ENCODE measurements at regions not wholly inside any gene's neighbourhood (a gene's known extent, or its start where the extent isn't known, plus 50 kb on each side); places are given as distances from the start of the nearest gene placed in this dataset.

DNA sequence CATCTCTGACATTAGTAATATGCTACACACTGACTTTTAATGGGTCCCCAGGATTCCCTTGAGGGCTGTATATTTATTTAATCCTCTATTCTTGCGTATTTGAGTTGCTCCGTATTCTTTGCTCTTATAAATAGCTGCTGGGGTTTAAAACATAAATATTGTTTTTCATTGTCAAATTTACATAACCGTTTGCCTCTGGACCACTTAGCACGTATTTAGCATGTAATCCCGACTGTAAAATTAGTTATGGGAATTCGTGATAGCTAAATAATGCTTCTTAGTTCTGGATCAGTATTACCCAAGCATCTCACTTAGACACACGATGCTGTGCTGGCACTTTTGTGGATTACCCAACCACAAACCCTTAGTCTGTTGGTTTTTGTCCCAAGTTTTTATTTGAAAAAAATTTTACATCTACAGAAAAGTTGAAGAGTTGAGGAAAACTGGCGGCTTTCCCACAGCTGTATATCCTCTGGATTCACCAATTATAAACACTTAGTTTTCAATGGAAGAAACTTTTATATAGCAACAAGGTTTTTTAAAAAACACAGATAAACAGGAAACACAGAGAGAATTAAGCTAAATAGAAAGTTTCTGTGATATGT is 296.8 kb upstream of the TPM1 start:
- TF ChIP-seq, protein P1, sequence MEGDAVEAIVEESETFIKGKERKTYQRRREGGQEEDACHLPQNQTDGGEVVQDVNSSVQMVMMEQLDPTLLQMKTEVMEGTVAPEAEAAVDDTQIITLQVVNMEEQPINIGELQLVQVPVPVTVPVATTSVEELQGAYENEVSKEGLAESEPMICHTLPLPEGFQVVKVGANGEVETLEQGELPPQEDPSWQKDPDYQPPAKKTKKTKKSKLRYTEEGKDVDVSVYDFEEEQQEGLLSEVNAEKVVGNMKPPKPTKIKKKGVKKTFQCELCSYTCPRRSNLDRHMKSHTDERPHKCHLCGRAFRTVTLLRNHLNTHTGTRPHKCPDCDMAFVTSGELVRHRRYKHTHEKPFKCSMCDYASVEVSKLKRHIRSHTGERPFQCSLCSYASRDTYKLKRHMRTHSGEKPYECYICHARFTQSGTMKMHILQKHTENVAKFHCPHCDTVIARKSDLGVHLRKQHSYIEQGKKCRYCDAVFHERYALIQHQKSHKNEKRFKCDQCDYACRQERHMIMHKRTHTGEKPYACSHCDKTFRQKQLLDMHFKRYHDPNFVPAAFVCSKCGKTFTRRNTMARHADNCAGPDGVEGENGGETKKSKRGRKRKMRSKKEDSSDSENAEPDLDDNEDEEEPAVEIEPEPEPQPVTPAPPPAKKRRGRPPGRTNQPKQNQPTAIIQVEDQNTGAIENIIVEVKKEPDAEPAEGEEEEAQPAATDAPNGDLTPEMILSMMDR (IDR thresholded peaks at IDR 0.05; ENCODE audit: low read depth, low read length): no peak
- no peak for TF ChIP-seq EZH2phosphoT487 (IDR thresholded peaks at IDR 0.05; ENCODE audit: low read depth)

All from OCI-LY3 (cell line).